ENCODE measurements at regions not wholly inside any gene's neighbourhood (a gene's known extent, or its start where the extent isn't known, plus 50 kb on each side); places are given as distances from the start of the nearest gene placed in this dataset.

DNA sequence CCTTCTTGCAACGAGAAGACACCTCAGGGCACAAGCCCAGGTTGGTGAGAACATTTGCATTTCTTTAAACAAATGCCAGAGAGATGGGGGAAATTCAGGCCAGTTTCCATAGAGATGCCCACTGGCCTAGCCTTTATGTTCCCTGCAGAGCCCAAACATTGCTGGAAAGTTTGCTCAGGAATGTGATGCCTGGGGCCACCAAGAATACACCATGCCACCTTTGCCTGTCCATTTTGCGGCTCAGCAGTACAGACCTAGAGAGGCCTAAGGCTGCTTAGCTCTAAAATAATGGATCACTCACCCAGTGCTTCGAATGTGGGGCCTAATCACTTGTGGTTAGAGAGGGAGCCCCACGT, 210.0 kb downstream of the RPLP1 start:
- no peaks in the 10 kb centered on the region for H3K27me3 ChIP-seq
- H3K36me3 ChIP-seq (replicated peaks in 1 of 2; ENCODE audit: insufficient read depth in 1 of 2, low read depth in 2 of 2): no peaks in the 10 kb centered on the region
- DNase-seq (no peak), ATAC-seq (no peak)
- H3K27ac ChIP-seq: no peak overlapping the region
- no peaks in the 10 kb centered on the region for H3K9me3 ChIP-seq
- WGBS, 2 donors: 82 to 86% methylated on average over 4 of the region's 4 CpGs
- no peaks in the 10 kb centered on the region for H3K4me1 ChIP-seq
- TF ChIP-seq POLR2A (IDR thresholded peaks at IDR 0.05): no peak
- TF ChIP-seq, protein P1, sequence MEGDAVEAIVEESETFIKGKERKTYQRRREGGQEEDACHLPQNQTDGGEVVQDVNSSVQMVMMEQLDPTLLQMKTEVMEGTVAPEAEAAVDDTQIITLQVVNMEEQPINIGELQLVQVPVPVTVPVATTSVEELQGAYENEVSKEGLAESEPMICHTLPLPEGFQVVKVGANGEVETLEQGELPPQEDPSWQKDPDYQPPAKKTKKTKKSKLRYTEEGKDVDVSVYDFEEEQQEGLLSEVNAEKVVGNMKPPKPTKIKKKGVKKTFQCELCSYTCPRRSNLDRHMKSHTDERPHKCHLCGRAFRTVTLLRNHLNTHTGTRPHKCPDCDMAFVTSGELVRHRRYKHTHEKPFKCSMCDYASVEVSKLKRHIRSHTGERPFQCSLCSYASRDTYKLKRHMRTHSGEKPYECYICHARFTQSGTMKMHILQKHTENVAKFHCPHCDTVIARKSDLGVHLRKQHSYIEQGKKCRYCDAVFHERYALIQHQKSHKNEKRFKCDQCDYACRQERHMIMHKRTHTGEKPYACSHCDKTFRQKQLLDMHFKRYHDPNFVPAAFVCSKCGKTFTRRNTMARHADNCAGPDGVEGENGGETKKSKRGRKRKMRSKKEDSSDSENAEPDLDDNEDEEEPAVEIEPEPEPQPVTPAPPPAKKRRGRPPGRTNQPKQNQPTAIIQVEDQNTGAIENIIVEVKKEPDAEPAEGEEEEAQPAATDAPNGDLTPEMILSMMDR (IDR thresholded peaks at IDR 0.05): no peak
- intact Hi-C loops (cut with DNase I): no loop called here
- no peak overlapping the region for H3K4me3 ChIP-seq

DNA sequence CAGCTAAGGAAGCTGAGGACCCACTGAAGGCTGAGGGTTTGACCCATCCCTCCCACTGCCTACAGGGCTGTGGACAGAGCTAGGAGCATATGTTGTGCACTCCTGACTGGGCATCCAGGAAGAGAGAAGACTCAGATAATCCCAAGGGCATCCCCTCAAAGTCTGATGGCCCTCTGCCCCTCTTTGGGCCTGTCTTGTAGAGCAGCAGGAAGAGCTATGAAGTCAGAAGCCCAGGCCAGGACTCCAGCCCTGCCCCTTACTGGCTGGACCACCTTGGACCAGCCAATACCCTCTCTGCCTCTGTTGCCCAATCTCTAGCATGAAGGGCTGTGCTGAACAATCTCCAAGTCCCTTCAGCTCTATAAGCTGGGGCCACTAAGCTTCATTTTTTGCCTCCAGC, 210.8 kb downstream of the RPLP1 start:
- H3K36me3 ChIP-seq (replicated peaks in 1 of 2; ENCODE audit: insufficient read depth in 1 of 2, low read depth in 2 of 2): no peaks in the 10 kb centered on the region
- H3K9me3 ChIP-seq: no peaks in the 10 kb centered on the region
- H3K27me3 ChIP-seq: no peaks in the 10 kb centered on the region
- intact Hi-C loops (cut with DNase I): no loop called here
- DNase-seq: no peak
- TF ChIP-seq, protein P1 (IDR thresholded peaks at IDR 0.05): no peak
- TF ChIP-seq POLR2A (IDR thresholded peaks at IDR 0.05): no peak
- no peak overlapping the region for H3K27ac ChIP-seq
- no peaks in the 10 kb centered on the region for H3K4me1 ChIP-seq
- ATAC-seq: no peak
- no peak overlapping the region for H3K4me3 ChIP-seq

DNA sequence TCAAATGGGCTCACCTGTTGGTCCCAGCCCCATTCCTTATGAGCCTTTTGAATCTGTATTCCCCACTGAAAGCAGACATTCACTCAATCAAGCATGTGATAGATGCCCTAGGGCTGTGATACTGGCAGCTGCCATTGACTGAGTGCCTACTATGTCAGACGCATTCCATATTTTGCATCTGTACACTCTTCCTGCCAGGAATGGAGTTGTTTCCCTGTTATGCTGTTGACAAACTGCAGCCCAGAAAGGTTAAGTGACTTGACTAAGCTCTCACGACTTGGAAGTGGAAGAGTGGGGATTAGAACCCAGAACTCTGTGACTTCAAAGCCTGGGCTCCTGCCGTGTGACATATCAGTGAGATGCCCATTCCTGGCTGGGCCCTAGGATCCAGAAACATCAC, 211.4 kb downstream of the RPLP1 start:
- DNase-seq (no peak), ATAC-seq (no peak)
- no peaks in the 10 kb centered on the region for H3K9me3 ChIP-seq
- no peaks in the 10 kb centered on the region for H3K27me3 ChIP-seq
- intact Hi-C loops (cut with DNase I): no loop called here
- H3K4me1 ChIP-seq: no peaks in the 10 kb centered on the region
- H3K27ac ChIP-seq: no peak overlapping the region
- H3K36me3 ChIP-seq (replicated peaks in 1 of 2; ENCODE audit: insufficient read depth in 1 of 2, low read depth in 2 of 2): no peaks in the 10 kb centered on the region
- no peak overlapping the region for H3K4me3 ChIP-seq
- 80 to 81% methylated on average over 2 to 3 of the region's 3 CpGs for whole genome bisulfite sequencing, 2 donors
- TF ChIP-seq, protein P1 (IDR thresholded peaks at IDR 0.05): no peak
- no peak for TF ChIP-seq POLR2A (IDR thresholded peaks at IDR 0.05)

DNA sequence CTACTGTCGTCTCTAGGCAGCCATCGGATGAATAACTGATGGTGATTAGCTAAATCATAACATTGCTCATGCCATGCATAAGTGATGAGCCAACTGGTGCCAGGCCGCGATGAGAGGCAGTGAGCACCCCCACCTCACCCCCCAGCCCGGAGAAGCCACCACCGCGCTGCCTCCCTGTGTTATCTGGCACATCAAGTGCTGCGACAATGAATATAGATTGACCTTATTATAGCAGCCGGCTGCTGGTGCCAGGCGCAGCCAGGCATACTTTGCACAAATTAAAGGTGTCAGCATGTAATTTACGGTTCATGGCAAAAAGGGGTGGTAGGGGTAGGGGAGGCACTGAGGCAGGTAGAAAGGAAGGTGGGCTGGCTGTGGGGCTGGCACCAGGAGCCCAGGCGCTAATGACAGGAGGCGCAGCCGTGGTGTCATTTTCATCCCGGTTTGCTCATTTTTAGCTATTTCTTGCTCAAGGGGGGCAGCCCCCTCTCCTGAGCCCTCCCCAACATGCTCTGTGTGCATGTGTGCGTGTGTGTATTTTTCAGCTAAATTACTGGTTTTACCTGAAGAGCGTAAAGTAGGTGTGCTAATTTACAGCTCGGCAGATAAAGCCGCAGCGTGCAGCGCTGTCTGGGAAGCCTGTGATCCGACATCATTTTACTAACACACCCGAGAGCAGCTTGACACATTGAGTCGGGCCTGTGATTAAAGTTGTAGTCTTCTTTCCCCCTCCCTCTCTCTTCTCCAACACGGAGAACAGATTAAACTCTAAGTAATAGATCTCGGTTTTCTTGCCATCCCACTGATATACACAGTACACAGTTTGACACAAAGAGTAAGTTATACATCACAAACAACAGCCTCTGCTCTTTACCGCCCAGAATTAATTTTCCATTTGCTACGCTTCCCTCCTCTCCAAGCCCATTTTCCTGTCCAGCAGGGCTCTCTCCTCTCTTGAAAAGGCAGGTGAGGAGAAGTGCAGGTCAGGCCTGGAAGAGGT, 212.3 kb downstream of the RPLP1 start:
- no peak overlapping the region for H3K4me3 ChIP-seq
- 62 to 63% methylated on average over 26 to 28 of the region's 28 CpGs for WGBS, 2 donors
- H3K36me3 ChIP-seq (replicated peaks in 1 of 2; ENCODE audit: insufficient read depth in 1 of 2, low read depth in 2 of 2): no peaks in the 10 kb centered on the region
- intact Hi-C loops (cut with DNase I): no loop called here
- H3K27ac ChIP-seq: no peak overlapping the region
- no peak for TF ChIP-seq POLR2A (IDR thresholded peaks at IDR 0.05)
- TF ChIP-seq, protein P1 (IDR thresholded peaks at IDR 0.05): no peak
- no peaks in the 10 kb centered on the region for H3K27me3 ChIP-seq
- ATAC-seq (no peak), DNase-seq (no peak)
- H3K9me3 ChIP-seq: no peaks in the 10 kb centered on the region
- H3K4me1 ChIP-seq: no peaks in the 10 kb centered on the region

DNA sequence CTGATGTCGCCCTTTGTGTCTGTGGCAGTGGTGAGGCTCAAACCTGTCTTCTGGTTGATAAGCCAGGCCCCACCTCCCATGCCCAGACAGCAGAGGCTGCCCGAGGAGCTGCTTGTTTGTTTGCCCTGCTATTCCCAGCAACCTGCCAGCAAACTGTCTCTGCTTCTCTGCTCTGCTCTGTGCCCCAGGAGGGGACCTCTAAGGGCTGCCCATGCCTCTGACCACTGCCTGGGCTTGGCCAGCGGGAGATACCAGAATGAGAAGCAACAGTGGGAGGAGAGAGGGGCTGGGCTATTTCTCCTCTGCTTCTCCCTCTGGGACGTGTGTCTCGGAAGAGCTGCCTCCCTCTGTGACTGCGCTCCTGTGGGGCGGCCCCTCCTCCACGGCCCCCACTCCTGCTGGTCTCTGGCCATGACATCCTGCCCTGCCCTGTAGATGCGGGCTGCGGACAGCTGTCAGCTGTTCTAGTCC, 213.1 kb downstream of the RPLP1 start:
- intact Hi-C loops (cut with DNase I): no loop called here
- 77 to 82% methylated on average over 10 of the region's 10 CpGs for WGBS, 2 donors
- no peak for TF ChIP-seq POLR2A (IDR thresholded peaks at IDR 0.05)
- TF ChIP-seq, protein P1 (IDR thresholded peaks at IDR 0.05): no peak
- Histone ChIP-seq H3K4me1 (no peaks in the 10 kb centered on the region), H3K4me3 (no peak overlapping the region), H3K27ac (no peak overlapping the region), H3K27me3 (no peaks in the 10 kb centered on the region), H3K9me3 (no peaks in the 10 kb centered on the region), H3K36me3 (replicated peaks in 1 of 2; ENCODE audit: insufficient read depth in 1 of 2, low read depth in 2 of 2) (no peaks in the 10 kb centered on the region)
- no peak for ATAC-seq
- no peak for DNase-seq
